ENCODE measurements at regions not wholly inside any gene's neighbourhood (a gene's known extent, or its start where the extent isn't known, plus 50 kb on each side); places are given as distances from the start of the nearest gene placed in this dataset.

GRCh38 chr9:26077860-26078259 is 399.6 kb upstream of the TUSC1 start:
- no peak for TF ChIP-seq POLR2A (IDR thresholded peaks at IDR 0.05)
- no peak for TF ChIP-seq CTCF (IDR thresholded peaks at IDR 0.05)

All from body of pancreas (tissue), 4 donors.